Ishikawa (cell line): ENCODE measurements at regions not wholly inside any gene's neighbourhood (a gene's known extent, or its start where the extent isn't known, plus 50 kb on each side); places are given as distances from the start of the nearest gene placed in this dataset.

ENCODE experiments used
- CEBPB ChIP-seq: IDR thresholded peaks from 2 replicates; pipeline ENCODE4 v1.6.1; 2012
- EP300 ChIP-seq: IDR thresholded peaks from 2 replicates; pipeline ENCODE4 v1.6.1; 2012; ENCODE audit warnings: borderline replicate concordance
- NFIC ChIP-seq: IDR thresholded peaks from 2 replicates; pipeline ENCODE4 v1.6.1; 2012
- RAD21 ChIP-seq: IDR thresholded peaks from 2 replicates; pipeline ENCODE4 v1.6.1; 2012; ENCODE audit warnings: low read depth
- TAF1 ChIP-seq: IDR thresholded peaks from 2 replicates; pipeline ENCODE4 v1.6.1; 2012; ENCODE audit warnings: low read depth, mild to moderate bottlenecking
- TCF12 ChIP-seq: IDR thresholded peaks from 2 replicates; pipeline ENCODE4 v1.6.1; 2012; ENCODE audit warnings: low read depth
- YY1 ChIP-seq: IDR thresholded peaks from 2 replicates; pipeline ENCODE4 v1.6.1; 2012; ENCODE audit warnings: low read depth
- TF ChIP-seq, protein P1 (sequence below): IDR thresholded peaks from 2 replicates; pipeline ENCODE4 v1.6.1; 2012; ENCODE audit warnings: low read depth, mild to moderate bottlenecking

DNA sequence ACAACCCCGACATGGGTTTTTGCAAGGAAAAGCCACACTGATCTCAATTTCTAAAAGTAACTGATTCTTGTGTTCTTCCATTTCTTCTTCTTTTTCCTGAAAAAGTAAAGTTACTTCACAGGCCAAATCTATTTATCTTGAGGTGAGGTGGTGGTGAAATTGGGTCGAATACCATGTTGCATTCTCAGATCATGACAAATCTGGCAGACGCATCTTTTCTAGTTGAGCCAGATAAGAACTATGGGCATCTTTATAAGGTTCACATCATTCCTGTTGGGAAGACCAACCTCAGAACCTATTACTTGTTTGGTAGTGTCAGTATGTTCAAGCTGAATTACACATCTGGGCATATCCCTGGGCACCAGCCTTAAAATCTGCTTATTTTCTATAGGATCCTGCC lies 78.6 kb upstream of the USP25 start:
- TF ChIP-seq, protein P1, sequence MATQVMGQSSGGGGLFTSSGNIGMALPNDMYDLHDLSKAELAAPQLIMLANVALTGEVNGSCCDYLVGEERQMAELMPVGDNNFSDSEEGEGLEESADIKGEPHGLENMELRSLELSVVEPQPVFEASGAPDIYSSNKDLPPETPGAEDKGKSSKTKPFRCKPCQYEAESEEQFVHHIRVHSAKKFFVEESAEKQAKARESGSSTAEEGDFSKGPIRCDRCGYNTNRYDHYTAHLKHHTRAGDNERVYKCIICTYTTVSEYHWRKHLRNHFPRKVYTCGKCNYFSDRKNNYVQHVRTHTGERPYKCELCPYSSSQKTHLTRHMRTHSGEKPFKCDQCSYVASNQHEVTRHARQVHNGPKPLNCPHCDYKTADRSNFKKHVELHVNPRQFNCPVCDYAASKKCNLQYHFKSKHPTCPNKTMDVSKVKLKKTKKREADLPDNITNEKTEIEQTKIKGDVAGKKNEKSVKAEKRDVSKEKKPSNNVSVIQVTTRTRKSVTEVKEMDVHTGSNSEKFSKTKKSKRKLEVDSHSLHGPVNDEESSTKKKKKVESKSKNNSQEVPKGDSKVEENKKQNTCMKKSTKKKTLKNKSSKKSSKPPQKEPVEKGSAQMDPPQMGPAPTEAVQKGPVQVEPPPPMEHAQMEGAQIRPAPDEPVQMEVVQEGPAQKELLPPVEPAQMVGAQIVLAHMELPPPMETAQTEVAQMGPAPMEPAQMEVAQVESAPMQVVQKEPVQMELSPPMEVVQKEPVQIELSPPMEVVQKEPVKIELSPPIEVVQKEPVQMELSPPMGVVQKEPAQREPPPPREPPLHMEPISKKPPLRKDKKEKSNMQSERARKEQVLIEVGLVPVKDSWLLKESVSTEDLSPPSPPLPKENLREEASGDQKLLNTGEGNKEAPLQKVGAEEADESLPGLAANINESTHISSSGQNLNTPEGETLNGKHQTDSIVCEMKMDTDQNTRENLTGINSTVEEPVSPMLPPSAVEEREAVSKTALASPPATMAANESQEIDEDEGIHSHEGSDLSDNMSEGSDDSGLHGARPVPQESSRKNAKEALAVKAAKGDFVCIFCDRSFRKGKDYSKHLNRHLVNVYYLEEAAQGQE = no peak
- TF ChIP-seq YY1 = no peak
- TF ChIP-seq CEBPB = no peak
- no peak for TF ChIP-seq TCF12
- no peak for TF ChIP-seq NFIC
- TF ChIP-seq EP300 = no peak
- no peak for TF ChIP-seq TAF1
- TF ChIP-seq RAD21 = no peak
